AG10803 (cell line): ENCODE measurements at regions not wholly inside any gene's neighbourhood (a gene's known extent, or its start where the extent isn't known, plus 50 kb on each side); places are given as distances from the start of the nearest gene placed in this dataset.
A peak's percentile ranks its signal among the peaks of the same experiment; 100 is the strongest.

Experiments
- DNase-seq: peaks from one replicate; pipeline ENCODE4 v3.0.0; 2010; ENCODE audit warnings: low read depth
- H3K4me3 ChIP-seq: 2 replicates; pipeline ENCODE4 v1.5.1; 2011; ENCODE audit warnings: mild to moderate bottlenecking, low read length, control low read depth
- CTCF ChIP-seq: conservative IDR thresholded peaks from 2 replicates; pipeline ENCODE4 v1.5.1; 2011; ENCODE audit warnings: mild to moderate bottlenecking, low read length, control low read depth, inconsistent platforms

GRCh38 chr2:225793736-225794550 is 394.4 kb downstream of the NYAP2 start:
- H3K4me3 ChIP-seq: no peak overlapping the region
- TF ChIP-seq CTCF: no peak
- no peak for DNase-seq

- no peak overlapping the region for H3K4me3 ChIP-seq
- no peak for TF ChIP-seq CTCF
- DNase-seq: no peak
Measured at GRCh38 chr2:225788571-225789094, 389.1 kb downstream of the NYAP2 start.

- no peak for DNase-seq
- H3K4me3 ChIP-seq: no peak overlapping the region
- TF ChIP-seq CTCF: no peak
Measured at GRCh38 chr2:225787497-225787896, 388.0 kb downstream of the NYAP2 start.

GRCh38 chr2:225781991-225782390 is 382.5 kb downstream of the NYAP2 start:
- DNase-seq: no peak
- no peak for TF ChIP-seq CTCF
- no peak overlapping the region for H3K4me3 ChIP-seq

- no peak for TF ChIP-seq CTCF
- DNase-seq: no peak
- no peak overlapping the region for H3K4me3 ChIP-seq
Measured at GRCh38 chr2:225781145-225781544, 381.6 kb downstream of the NYAP2 start.

GRCh38 chr2:225779829-225780228 is 380.3 kb downstream of the NYAP2 start:
- no peak for TF ChIP-seq CTCF
- peak; percentile 40 for DNase-seq
- no peak overlapping the region for H3K4me3 ChIP-seq

GRCh38 chr2:225773148-225773547 is 373.6 kb downstream of the NYAP2 start:
- DNase-seq: no peak
- TF ChIP-seq CTCF: no peak
- H3K4me3 ChIP-seq: no peak overlapping the region
